CD4-positive, alpha-beta T cell treated with Interleukin-4 for 4 hours (primary cell): ENCODE measurements at regions not wholly inside any gene's neighbourhood (a gene's known extent, or its start where the extent isn't known, plus 50 kb on each side); places are given as distances from the start of the nearest gene placed in this dataset.

ENCODE experiments used
- DNase-seq: peaks from one replicate; pipeline ENCODE4 v3.0.0-alpha.2; 2020

- no peak for DNase-seq
Observed at GRCh38 chr17:79235808-79236207, 161.2 kb downstream of the ENGASE start.

- no peak for DNase-seq
Observed at GRCh38 chr17:79233916-79234551, 159.4 kb downstream of the ENGASE start.

GRCh38 chr17:79232957-79233356 is 158.3 kb downstream of the ENGASE start:
- no peak for DNase-seq

- DNase-seq, result no peak
Observed at GRCh38 chr17:79231766-79232287, 157.2 kb downstream of the ENGASE start.

GRCh38 chr17:79230576-79230975 is 156.0 kb downstream of the ENGASE start:
- DNase-seq, result no peak

- DNase-seq, result no peak
Observed at GRCh38 chr17:79226037-79226436, 151.4 kb downstream of the ENGASE start.

- DNase-seq, result no peak
Observed at GRCh38 chr17:79224903-79225302, 150.3 kb downstream of the ENGASE start.

GRCh38 chr17:79224476-79224875 is 149.9 kb downstream of the ENGASE start:
- no peak for DNase-seq

GRCh38 chr17:79223953-79224352 is 149.3 kb downstream of the ENGASE start:
- no peak for DNase-seq

GRCh38 chr17:79223471-79223870 is 148.8 kb downstream of the ENGASE start:
- no peak for DNase-seq

- DNase-seq, result no peak
Observed at GRCh38 chr17:79221597-79221996, 147.0 kb downstream of the ENGASE start.

- no peak for DNase-seq
Observed at GRCh38 chr17:79220713-79221291, 146.2 kb downstream of the ENGASE start.

GRCh38 chr17:79220201-79220712 is 145.6 kb downstream of the ENGASE start:
- DNase-seq, result no peak

- no peak for DNase-seq
Observed at GRCh38 chr17:79219208-79219935, 144.7 kb downstream of the ENGASE start.

- no peak for DNase-seq
Observed at GRCh38 chr17:79218825-79219200, 144.2 kb downstream of the ENGASE start.

GRCh38 chr17:79218175-79218824 is 143.7 kb downstream of the ENGASE start:
- no peak for DNase-seq

- DNase-seq, result no peak
Observed at GRCh38 chr17:79217473-79218135, 143.0 kb downstream of the ENGASE start.

- no peak for DNase-seq
Observed at GRCh38 chr17:79216826-79217225, 142.2 kb downstream of the ENGASE start.

- DNase-seq, result no peak
Observed at GRCh38 chr17:79216391-79216790, 141.8 kb downstream of the ENGASE start.

GRCh38 chr17:79215631-79216030 is 141.0 kb downstream of the ENGASE start:
- no peak for DNase-seq

GRCh38 chr17:79214940-79215604 is 140.4 kb downstream of the ENGASE start:
- DNase-seq, result no peak

- no peak for DNase-seq
Observed at GRCh38 chr17:79214459-79214858, 139.8 kb downstream of the ENGASE start.
